ENCODE measurements at regions not wholly inside any gene's neighbourhood (a gene's known extent, or its start where the extent isn't known, plus 50 kb on each side); places are given as distances from the start of the nearest gene placed in this dataset.

DNA sequence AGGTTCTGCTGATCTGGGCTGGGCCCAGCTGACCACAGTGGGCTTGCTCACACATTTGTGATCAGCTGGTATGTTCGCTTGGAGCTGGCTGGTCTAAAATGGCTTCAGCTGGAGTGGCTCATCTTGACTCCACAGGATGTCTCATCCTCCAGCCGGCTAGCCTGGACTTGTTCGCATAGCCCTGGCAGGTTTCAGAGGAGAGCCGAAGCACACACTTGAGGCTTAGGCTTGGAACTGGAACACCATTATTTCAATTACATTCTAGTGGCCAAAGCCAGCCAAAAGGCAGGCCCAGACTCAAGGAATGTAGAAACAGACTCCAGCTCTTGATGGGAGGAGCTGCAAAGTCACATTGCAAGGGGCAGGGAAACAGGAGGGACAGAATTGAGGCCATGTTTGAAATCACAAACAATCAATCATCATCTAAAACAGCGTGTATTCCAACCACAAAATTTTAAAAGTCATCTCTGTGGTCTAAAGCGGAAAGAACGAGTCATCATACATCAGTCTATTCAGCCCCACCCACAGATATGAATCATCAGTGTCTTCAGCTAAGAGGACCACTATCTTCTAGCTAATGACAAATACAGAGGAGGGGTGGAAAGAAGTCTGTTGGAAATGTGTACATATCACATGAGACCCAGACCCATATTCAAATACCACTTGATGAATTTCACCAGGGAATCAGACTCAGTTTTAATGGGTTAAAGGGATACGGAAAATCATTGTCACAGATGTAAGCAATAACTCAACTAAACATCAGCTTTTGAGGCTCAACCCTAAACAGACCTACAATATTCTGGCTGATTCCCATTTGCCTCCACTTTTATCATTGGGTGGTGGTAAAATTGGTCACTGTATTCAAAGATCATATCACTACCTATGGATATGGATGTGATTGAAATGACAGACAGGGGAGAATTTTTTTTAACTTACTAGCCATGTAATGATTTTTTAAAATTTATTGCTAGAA is 139.0 kb upstream of the MKLN1 start:
- no peak overlapping the region for H3K27ac ChIP-seq (ENCODE audit: low read depth)
- H3K4me1 ChIP-seq (ENCODE audit: insufficient read depth), result peaks cover 2% of the 10 kb centered on the region
- H3K36me3 ChIP-seq (ENCODE audit: insufficient read depth), result no peaks in the 10 kb centered on the region
- no peak overlapping the region for H3K4me3 ChIP-seq (ENCODE audit: low read depth, low read length)
- no peak for DNase-seq (ENCODE audit: extremely low spot score)
- WGBS, result 76% methylated on average over 8 of the region's 8 CpGs

- WGBS, result 77% methylated on average over 5 of the region's 5 CpGs
- H3K27ac ChIP-seq (ENCODE audit: low read depth), result no peak overlapping the region
Measured at GRCh38 chr7:131189488-131189887, 138.2 kb upstream of the MKLN1 start.

GRCh38 chr7:131190146-131190545 is 137.5 kb upstream of the MKLN1 start:
- peaks cover 2% of the 10 kb centered on the region for H3K4me1 ChIP-seq (ENCODE audit: insufficient read depth)
- DNase-seq (ENCODE audit: extremely low spot score), result no peak
- H3K4me3 ChIP-seq (ENCODE audit: low read depth, low read length), result no peak overlapping the region
- no peaks in the 10 kb centered on the region for H3K36me3 ChIP-seq (ENCODE audit: insufficient read depth)
- 15% methylated on average over 2 of the region's 2 CpGs for WGBS
- no peak overlapping the region for H3K27ac ChIP-seq (ENCODE audit: low read depth)

More at GRCh38 chr7:131189488-131189887, 138.2 kb upstream of the MKLN1 start:
- Histone ChIP-seq H3K4me3 (ENCODE audit: low read depth, low read length) (no peak overlapping the region), H3K36me3 (ENCODE audit: insufficient read depth) (no peaks in the 10 kb centered on the region), H3K4me1 (ENCODE audit: insufficient read depth) (peaks cover 2% of the 10 kb centered on the region)
- no peak for DNase-seq (ENCODE audit: extremely low spot score)

DNA sequence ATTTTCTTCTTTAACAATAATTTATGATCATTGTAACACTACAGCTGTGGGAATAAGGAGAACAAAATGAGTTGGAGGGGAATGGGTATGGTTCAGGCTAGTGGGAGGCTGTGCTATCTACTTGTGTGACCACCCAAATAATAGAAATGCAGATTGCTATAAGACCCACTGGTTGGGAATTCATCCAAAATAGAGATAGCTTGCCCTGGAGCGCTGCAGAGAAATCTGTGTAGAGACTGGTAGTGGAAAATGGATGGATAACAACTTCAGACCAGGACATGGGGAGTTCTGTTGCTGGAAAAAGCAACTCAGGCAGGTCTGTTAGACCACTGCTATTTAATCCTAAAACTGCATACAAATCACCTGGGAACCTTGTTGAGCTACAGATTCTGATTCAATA is 137.1 kb upstream of the MKLN1 start:
- no peak overlapping the region for H3K27ac ChIP-seq (ENCODE audit: low read depth)
- 34% methylated on average over 1 of the region's 1 CpG for WGBS
- no peak overlapping the region for H3K4me3 ChIP-seq (ENCODE audit: low read depth, low read length)
- DNase-seq (ENCODE audit: extremely low spot score), result no peak
- H3K36me3 ChIP-seq (ENCODE audit: insufficient read depth), result no peaks in the 10 kb centered on the region
- H3K4me1 ChIP-seq (ENCODE audit: insufficient read depth), result peaks cover 2% of the 10 kb centered on the region

DNA sequence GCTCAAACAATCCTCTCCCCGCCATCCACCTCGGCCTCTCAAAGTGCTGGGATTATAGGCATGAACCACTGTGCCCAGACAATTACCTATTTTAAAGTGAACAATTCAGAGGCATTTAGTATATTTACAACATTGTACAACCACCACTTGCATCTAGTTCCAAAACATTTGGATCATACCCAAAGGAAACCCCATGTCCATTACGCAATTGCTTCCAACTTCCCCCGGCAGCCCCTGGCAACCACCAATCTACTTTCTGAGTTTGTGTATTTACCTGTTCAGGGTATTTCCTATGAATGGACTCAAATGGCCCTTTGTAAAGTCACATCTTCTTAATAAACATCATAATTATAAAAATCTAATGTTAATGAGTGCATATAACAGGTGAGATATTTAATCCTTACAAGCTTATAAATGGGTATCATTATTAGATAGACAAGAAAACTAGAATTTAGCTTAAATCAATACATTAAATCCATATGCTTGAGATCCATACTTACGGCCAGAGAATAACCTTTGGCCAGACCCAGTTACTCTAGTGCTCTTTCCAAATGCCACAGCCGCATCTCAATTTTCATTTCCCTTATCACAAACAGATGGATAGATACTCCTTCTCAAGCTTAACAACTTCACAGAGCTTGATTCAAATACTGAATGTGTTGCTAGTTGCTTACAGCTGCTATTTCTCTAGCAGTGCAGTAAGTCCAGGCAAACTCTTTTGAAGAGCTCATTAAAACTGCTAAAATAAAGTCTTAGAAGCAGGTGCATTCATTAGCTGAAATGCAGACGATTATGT is 133.4 kb upstream of the MKLN1 start:
- DNase-seq (ENCODE audit: extremely low spot score), result no peak
- H3K27ac ChIP-seq (ENCODE audit: low read depth), result no peak overlapping the region
- no peaks in the 10 kb centered on the region for H3K36me3 ChIP-seq (ENCODE audit: insufficient read depth)
- H3K4me1 ChIP-seq (ENCODE audit: insufficient read depth), result peaks cover 2% of the 10 kb centered on the region
- WGBS, result 75% methylated on average over 7 of the region's 7 CpGs
- H3K4me3 ChIP-seq (ENCODE audit: low read depth, low read length), result no peak overlapping the region

DNA sequence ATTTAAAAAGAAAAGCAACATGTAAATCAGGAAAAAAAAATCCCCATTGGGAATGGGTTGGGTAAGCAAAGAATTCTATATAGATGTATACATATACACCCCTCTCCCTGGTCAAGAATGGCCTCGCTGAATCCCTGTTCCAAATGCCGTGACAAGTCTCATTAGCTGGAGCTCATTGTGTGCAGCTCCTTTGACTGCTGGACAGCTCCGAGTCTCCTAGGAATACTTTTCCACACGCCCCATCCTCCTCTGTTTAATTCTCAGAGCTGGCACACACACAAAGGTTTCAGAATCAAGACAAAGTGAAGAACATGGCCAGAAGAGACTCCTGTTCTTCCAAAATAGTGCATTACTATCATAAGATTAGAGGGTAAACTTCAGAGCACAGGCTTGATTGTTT is 130.9 kb upstream of the MKLN1 start:
- Histone ChIP-seq H3K36me3 (ENCODE audit: insufficient read depth) (no peaks in the 10 kb centered on the region), H3K4me3 (ENCODE audit: low read depth, low read length) (no peak overlapping the region), H3K4me1 (ENCODE audit: insufficient read depth) (no peaks in the 10 kb centered on the region), H3K27ac (ENCODE audit: low read depth) (no peak overlapping the region)
- WGBS, result 16% methylated on average over 4 of the region's 4 CpGs
- DNase-seq (ENCODE audit: extremely low spot score), result no peak

DNA sequence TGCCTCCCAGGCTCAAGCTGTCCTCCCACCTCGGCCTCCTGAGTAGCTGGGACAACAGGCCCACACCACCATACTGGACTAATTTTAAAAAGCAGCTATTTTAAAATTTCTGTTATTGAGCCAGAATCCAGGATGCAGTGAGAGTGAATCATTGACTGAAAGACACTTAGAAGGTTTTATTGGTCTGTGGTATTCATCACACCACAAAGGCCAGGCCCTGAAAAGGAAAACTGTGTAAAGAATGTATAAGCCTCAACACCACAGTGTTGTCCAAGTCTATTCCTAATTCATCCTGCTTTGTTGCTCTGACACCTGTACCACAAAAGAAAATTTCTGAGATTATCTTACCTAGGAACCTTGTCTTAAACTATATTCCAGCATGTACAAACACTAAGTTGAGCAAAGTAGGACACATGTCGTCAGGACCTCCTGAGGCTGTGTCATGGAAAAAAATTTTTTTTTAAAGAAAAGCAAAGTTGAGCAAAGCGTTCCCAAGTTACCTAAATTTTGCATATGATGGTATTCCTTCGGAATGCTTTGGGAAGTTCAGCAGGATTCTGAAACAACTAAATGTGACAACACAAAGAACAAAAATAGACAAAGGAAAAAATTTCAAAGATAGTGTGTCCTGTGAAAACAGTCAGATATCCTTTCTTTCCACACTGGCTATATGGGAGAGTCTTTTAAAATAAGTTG is 129.6 kb upstream of the MKLN1 start:
- DNase-seq (ENCODE audit: extremely low spot score), result no peak
- H3K36me3 ChIP-seq (ENCODE audit: insufficient read depth), result no peaks in the 10 kb centered on the region
- H3K27ac ChIP-seq (ENCODE audit: low read depth), result no peak overlapping the region
- WGBS, result 90% methylated on average over 4 of the region's 4 CpGs
- no peak overlapping the region for H3K4me3 ChIP-seq (ENCODE audit: low read depth, low read length)
- H3K4me1 ChIP-seq (ENCODE audit: insufficient read depth), result no peaks in the 10 kb centered on the region

DNA sequence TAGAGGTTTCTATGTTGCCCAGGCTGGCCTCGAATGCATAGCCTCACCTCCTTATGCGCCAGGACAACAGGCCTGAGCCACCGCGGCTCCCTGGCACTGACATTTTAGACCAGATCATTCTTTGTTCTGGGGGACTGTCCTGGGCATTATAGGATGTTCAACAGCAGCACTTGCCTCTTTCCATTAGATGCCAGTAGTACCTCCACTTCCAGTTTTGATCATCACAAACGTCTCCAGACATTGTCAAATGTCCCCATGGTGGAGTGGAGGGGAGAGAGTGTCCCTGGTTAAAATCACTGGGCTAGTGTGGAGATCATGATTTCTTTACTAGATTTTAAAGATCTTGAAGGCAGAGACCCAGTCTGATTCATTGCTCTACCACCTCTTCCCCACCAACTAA is 125.2 kb upstream of the MKLN1 start:
- WGBS, result 86% methylated on average over 5 of the region's 5 CpGs
- H3K4me1 ChIP-seq (ENCODE audit: insufficient read depth), result no peaks in the 10 kb centered on the region
- no peaks in the 10 kb centered on the region for H3K36me3 ChIP-seq (ENCODE audit: insufficient read depth)
- H3K4me3 ChIP-seq (ENCODE audit: low read depth, low read length), result no peak overlapping the region
- no peak overlapping the region for H3K27ac ChIP-seq (ENCODE audit: low read depth)
- DNase-seq (ENCODE audit: extremely low spot score), result no peak

DNA sequence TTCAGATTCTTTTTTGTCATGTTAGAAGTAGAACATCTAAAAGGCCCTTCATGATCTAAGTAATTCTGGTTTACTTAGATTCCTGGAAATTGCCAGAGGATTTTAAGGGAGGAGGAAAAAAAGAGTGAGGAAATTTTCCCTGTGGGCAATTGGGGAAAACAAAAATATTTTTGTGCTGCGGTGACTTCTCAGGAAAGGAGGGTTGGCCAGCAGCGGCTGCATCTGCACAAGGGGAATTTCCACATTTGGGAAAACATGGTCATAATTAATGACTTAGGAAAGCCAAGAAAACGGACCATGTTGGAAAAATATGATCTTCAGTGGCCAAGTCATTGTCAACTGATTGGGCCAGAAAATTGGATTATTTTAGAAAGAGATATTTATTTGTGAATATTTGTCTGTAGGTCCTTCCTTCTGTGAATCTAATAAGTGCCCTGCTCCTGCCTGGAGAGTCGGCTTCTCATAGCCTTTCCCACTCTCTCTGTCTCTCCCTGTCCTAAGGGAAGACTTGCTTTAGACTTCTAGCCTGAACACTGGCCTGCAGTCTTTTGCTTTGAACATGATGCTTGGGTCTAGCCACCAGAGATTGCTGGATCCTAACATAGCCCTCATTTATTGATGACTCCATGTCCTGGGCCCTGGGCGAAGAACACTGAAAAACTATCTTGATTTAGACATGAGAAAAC is 124.2 kb upstream of the MKLN1 start:
- 80% methylated on average over 5 of the region's 5 CpGs for WGBS
- no peaks in the 10 kb centered on the region for H3K4me1 ChIP-seq (ENCODE audit: insufficient read depth)
- H3K36me3 ChIP-seq (ENCODE audit: insufficient read depth), result no peaks in the 10 kb centered on the region
- DNase-seq (ENCODE audit: extremely low spot score), result no peak
- H3K4me3 ChIP-seq (ENCODE audit: low read depth, low read length), result no peak overlapping the region
- H3K27ac ChIP-seq (ENCODE audit: low read depth), result no peak overlapping the region

GRCh38 chr7:131208777-131209176 is 118.9 kb upstream of the MKLN1 start:
- Histone ChIP-seq H3K27ac (ENCODE audit: low read depth) (no peak overlapping the region), H3K4me3 (ENCODE audit: low read depth, low read length) (no peak overlapping the region), H3K36me3 (ENCODE audit: insufficient read depth) (no peaks in the 10 kb centered on the region), H3K4me1 (ENCODE audit: insufficient read depth) (no peaks in the 10 kb centered on the region)
- no peak for DNase-seq (ENCODE audit: extremely low spot score)
- WGBS, result 74% methylated on average over 3 of the region's 3 CpGs

DNA sequence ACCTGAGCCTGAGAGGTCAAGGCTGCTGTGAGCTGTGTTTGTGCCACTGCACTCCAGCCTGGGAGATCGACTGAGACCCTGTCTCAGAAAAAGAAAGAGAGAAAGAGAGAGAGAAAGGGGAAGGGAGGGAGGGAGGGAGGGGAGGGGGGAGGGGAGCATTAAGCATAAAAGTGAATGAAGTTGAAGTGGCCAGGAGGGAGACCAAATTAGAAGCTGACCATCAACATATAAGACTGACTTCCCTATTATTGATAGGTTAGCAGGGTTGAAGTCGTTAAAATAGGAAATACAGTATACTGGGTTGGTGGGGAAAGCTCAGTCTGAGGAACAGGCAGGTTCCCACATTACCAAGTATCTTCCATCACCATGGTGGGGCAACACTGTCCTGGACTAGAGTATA is 117.1 kb upstream of the MKLN1 start:
- 83% methylated on average over 2 of the region's 2 CpGs for WGBS
- DNase-seq (ENCODE audit: extremely low spot score), result no peak
- Histone ChIP-seq H3K36me3 (ENCODE audit: insufficient read depth) (no peaks in the 10 kb centered on the region), H3K4me3 (ENCODE audit: low read depth, low read length) (no peak overlapping the region), H3K4me1 (ENCODE audit: insufficient read depth) (no peaks in the 10 kb centered on the region), H3K27ac (ENCODE audit: low read depth) (no peak overlapping the region)

DNA sequence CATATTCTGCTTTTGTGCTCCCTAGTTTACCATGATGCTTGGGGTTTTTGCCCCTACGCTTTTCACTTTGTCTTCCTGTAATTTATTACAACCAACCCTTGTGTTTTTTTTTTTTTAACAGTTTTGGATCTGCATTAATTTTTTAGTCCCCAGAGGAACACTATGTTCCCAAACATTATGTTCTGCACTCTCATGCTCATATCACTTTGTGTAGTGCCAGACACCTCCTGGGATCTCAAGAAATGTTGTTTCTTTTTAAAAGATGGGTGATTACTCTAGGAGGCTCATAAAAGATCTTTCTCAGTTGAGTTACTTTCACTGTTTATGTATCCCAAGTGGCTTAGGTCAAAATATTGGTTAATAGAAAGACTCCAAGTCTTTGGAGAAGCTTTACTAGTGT is 116.2 kb upstream of the MKLN1 start:
- no peak for DNase-seq (ENCODE audit: extremely low spot score)
- WGBS, result 90% methylated on average over 1 of the region's 1 CpG
- no peak overlapping the region for H3K27ac ChIP-seq (ENCODE audit: low read depth)
- H3K4me3 ChIP-seq (ENCODE audit: low read depth, low read length), result no peak overlapping the region
- H3K4me1 ChIP-seq (ENCODE audit: insufficient read depth), result no peaks in the 10 kb centered on the region
- H3K36me3 ChIP-seq (ENCODE audit: insufficient read depth), result no peaks in the 10 kb centered on the region

DNA sequence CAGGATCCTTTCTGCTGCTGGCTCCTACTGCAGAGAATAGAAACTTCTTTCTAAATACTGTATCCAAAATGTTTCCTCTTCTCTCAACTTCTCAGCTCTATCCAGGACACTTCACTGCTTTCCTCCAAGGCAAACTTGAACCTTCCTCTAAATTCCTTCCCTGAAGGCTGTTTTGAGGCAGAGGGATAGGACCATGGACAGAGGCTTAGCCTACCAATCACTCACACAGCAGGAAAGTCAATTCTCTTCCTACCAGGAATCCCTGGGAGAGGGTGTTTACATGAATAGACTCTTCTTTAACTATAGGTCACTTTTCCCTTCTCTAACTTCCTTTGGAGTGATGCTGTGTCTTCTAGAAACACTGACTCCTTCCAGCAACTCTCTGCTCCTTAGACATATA is 115.6 kb upstream of the MKLN1 start:
- no peaks in the 10 kb centered on the region for H3K36me3 ChIP-seq (ENCODE audit: insufficient read depth)
- no peak overlapping the region for H3K27ac ChIP-seq (ENCODE audit: low read depth)
- H3K4me1 ChIP-seq (ENCODE audit: insufficient read depth), result no peaks in the 10 kb centered on the region
- H3K4me3 ChIP-seq (ENCODE audit: low read depth, low read length), result no peak overlapping the region
- no peak for DNase-seq (ENCODE audit: extremely low spot score)
